ENCODE measurements at regions not wholly inside any gene's neighbourhood (a gene's known extent, or its start where the extent isn't known, plus 50 kb on each side); places are given as distances from the start of the nearest gene placed in this dataset.

- no peak for DNase-seq (ENCODE audit: extremely low spot score, unreplicated experiment)
- TF ChIP-seq, protein P1, sequence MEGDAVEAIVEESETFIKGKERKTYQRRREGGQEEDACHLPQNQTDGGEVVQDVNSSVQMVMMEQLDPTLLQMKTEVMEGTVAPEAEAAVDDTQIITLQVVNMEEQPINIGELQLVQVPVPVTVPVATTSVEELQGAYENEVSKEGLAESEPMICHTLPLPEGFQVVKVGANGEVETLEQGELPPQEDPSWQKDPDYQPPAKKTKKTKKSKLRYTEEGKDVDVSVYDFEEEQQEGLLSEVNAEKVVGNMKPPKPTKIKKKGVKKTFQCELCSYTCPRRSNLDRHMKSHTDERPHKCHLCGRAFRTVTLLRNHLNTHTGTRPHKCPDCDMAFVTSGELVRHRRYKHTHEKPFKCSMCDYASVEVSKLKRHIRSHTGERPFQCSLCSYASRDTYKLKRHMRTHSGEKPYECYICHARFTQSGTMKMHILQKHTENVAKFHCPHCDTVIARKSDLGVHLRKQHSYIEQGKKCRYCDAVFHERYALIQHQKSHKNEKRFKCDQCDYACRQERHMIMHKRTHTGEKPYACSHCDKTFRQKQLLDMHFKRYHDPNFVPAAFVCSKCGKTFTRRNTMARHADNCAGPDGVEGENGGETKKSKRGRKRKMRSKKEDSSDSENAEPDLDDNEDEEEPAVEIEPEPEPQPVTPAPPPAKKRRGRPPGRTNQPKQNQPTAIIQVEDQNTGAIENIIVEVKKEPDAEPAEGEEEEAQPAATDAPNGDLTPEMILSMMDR (conservative IDR thresholded peaks at IDR 0.05) = no peak
- H3K27me3 Mint-ChIP-seq = no peaks in the 10 kb centered on the region
- no peaks in the 10 kb centered on the region for H3K36me3 Mint-ChIP-seq
- H3K27ac Mint-ChIP-seq = no peak overlapping the region
- no peaks in the 10 kb centered on the region for H3K9me3 Mint-ChIP-seq
- peaks cover 3% of the 10 kb centered on the region for H3K4me1 Mint-ChIP-seq (ENCODE audit: unreplicated experiment)
- no peak overlapping the region for H3K4me3 Mint-ChIP-seq
Observed at GRCh38 chr11:111124724-111125123, 120.8 kb upstream of the POU2AF2 start.

DNA sequence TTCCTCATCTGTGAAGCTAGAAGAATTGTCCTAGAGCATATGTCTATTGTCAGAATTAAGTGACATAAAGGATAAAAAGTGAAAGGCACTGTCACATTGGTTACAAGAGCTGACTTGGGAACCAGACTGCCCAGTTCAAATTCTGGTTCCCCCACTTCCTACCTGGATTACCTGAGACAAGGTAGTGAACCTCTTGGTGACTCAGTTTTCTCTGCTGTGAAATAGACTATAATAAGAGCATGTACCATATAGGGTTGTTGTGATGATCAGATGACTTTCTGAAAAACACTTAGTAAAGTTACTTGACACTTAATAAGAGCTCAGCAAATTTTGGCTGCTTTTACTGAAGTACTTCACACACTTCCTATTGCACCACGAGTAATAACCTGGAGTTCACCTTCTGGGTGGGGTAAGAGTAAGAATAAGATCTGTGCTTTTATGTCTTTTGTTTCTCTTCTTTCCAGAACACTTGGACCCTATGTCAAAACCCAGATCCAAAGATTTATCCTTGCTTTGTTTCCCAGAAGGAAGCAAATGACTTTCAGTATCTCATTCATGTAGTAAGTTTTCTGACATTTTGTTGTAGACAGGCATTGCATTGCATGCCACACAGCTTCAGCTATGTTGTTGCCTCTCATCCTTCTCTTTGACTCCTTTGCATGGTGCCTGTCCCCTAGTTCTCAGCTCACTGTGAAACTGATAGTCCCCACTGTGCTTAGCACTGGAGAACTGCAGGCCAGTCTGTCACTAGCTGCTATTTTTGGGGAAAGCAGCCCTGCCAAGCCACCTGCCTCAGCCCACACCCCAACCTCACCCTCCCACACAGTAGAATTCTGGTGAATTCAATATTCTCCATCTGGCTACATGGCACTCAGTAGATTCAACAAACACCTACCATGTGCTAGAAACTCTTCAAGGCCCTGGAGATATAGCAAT, 121.8 kb upstream of the POU2AF2 start:
- TF ChIP-seq, protein P1 (conservative IDR thresholded peaks at IDR 0.05) = no peak
- no peak overlapping the region for H3K4me3 Mint-ChIP-seq
- H3K27ac Mint-ChIP-seq = no peak overlapping the region
- no peaks in the 10 kb centered on the region for H3K36me3 Mint-ChIP-seq
- DNase-seq (ENCODE audit: extremely low spot score, unreplicated experiment) = no peak
- no peaks in the 10 kb centered on the region for H3K9me3 Mint-ChIP-seq
- no peaks in the 10 kb centered on the region for H3K4me1 Mint-ChIP-seq (ENCODE audit: unreplicated experiment)
- no peaks in the 10 kb centered on the region for H3K27me3 Mint-ChIP-seq

DNA sequence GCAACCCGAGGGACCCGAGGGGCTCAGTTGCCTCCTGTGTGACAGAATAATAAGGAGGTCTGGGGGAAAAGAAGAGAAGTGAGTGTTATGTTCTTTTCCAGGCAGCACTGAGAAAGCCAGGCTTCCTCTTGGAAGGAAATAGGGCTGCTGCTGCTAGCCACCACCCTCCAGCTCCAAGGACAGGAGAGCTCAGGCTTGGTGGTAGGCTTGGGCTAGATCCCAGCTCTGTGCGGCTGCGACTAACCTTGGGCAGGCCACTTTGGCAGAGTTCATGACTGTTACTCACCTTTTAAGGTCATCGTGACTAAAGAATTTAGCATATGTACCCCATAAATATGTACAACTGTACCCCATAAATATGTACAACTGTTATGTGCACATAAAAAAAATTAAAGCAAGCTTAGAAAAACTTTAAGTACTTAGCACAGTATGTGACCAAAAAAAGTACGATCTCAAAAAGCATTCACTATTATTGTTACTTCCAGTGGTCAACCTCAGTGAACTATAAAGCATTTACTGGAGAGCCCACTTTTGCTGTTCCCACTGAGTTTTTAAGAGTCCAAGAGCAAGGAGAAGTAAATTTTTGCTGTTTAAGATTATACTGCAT, 124.7 kb upstream of the POU2AF2 start:
- H3K27me3 Mint-ChIP-seq = no peaks in the 10 kb centered on the region
- DNase-seq (ENCODE audit: extremely low spot score, unreplicated experiment) = no peak
- no peak overlapping the region for H3K27ac Mint-ChIP-seq
- no peaks in the 10 kb centered on the region for H3K36me3 Mint-ChIP-seq
- no peak overlapping the region for H3K4me3 Mint-ChIP-seq
- H3K9me3 Mint-ChIP-seq = no peaks in the 10 kb centered on the region
- no peaks in the 10 kb centered on the region for H3K4me1 Mint-ChIP-seq (ENCODE audit: unreplicated experiment)
- TF ChIP-seq, protein P1 (conservative IDR thresholded peaks at IDR 0.05) = no peak

DNA sequence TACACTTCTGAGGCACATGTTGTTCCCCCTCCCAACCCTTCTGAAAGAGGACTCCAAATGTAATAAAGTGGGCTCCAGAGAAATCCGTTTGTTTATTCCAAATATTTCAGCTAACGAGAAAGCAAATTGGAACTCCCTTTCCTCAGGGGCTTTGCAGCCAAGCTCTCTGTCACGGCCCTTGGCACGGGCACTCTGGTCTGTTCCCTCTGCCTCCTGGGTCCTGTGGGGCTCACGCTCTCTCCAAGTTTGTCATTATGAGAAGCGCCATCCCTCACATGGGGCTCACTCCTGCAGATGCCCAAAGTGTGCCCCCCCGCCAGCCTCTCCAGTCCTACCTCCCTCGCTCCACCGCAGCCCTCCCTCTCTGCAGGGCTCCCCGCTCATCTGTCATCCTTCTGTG, 125.4 kb upstream of the POU2AF2 start:
- Mint-ChIP-seq H3K4me1 (ENCODE audit: unreplicated experiment) (no peaks in the 10 kb centered on the region), H3K9me3 (no peaks in the 10 kb centered on the region), H3K27me3 (no peaks in the 10 kb centered on the region), H3K36me3 (no peaks in the 10 kb centered on the region), H3K27ac (no peak overlapping the region), H3K4me3 (no peak overlapping the region)
- DNase-seq (ENCODE audit: extremely low spot score, unreplicated experiment) = no peak
- TF ChIP-seq, protein P1 (conservative IDR thresholded peaks at IDR 0.05) = no peak

GRCh38 chr11:111119751-111120150, 125.8 kb upstream of the POU2AF2 start:
- Mint-ChIP-seq H3K9me3 (no peaks in the 10 kb centered on the region), H3K27me3 (no peaks in the 10 kb centered on the region), H3K4me1 (ENCODE audit: unreplicated experiment) (no peaks in the 10 kb centered on the region)

More at GRCh38 chr11:111119751-111120150, 125.8 kb upstream of the POU2AF2 start:
- Mint-ChIP-seq H3K4me3 (no peak overlapping the region), H3K27ac (no peak overlapping the region), H3K36me3 (no peaks in the 10 kb centered on the region)
- DNase-seq (ENCODE audit: extremely low spot score, unreplicated experiment) = no peak
- TF ChIP-seq, protein P1 (conservative IDR thresholded peaks at IDR 0.05) = no peak

All from type B pancreatic cell (in vitro differentiated cells).